ENCODE measurements at regions not wholly inside any gene's neighbourhood (a gene's known extent, or its start where the extent isn't known, plus 50 kb on each side); places are given as distances from the start of the nearest gene placed in this dataset.

DNA sequence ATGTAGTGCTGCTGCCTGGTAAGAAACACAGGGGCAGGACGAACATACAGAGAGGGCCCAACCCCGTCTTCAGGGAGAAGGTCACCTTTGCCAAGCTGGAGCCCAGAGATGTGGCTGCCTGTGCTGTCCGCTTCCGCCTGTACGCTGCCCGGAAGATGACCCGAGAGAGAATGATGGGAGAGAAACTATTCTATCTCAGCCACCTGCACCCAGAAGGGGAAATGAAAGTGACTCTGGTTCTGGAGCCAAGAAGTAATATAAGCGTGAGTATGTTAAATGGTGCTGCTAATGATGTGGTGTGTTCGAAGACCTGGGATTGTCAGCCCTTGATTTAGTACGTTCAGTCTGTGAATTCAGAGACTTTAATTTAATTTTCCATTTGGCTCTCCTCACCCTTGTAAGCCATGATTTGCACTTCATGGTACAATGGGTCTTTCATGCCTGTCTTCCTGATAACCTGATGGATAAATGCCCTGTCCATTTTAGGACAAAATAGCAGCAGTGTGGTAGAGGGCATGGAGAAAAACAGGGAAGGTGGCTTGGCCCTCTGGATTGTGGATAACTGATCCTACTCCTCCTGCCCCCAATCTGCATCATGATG lies 318.9 kb downstream of the SNAPC1 start:
- no peaks in the 10 kb centered on the region for H3K4me1 Mint-ChIP-seq (ENCODE audit: low read depth, unreplicated experiment)
- ChIA-PET CTCF (no interaction called here), POLR2A (no interaction called here)
- H3K36me3 Mint-ChIP-seq (ENCODE audit: insufficient read depth, unreplicated experiment), result no peaks in the 10 kb centered on the region
- BruUV-seq (replicated peaks), result no TSS peak
- Histone ChIP-seq H3K27me3 (replicated peaks; ENCODE audit: control insufficient read depth, insufficient read depth, low read length) (no peaks in the 10 kb centered on the region), H3K4me1 (no peaks in the 10 kb centered on the region), H3K9me3 (no peaks in the 10 kb centered on the region), H3K36me3 (ENCODE audit: control insufficient read depth, insufficient read depth, low read length) (no peaks in the 10 kb centered on the region), H3K4me3 (ENCODE audit: low read depth, low read length) (no peak overlapping the region)
- TF ChIP-seq, protein P1, sequence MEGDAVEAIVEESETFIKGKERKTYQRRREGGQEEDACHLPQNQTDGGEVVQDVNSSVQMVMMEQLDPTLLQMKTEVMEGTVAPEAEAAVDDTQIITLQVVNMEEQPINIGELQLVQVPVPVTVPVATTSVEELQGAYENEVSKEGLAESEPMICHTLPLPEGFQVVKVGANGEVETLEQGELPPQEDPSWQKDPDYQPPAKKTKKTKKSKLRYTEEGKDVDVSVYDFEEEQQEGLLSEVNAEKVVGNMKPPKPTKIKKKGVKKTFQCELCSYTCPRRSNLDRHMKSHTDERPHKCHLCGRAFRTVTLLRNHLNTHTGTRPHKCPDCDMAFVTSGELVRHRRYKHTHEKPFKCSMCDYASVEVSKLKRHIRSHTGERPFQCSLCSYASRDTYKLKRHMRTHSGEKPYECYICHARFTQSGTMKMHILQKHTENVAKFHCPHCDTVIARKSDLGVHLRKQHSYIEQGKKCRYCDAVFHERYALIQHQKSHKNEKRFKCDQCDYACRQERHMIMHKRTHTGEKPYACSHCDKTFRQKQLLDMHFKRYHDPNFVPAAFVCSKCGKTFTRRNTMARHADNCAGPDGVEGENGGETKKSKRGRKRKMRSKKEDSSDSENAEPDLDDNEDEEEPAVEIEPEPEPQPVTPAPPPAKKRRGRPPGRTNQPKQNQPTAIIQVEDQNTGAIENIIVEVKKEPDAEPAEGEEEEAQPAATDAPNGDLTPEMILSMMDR (IDR thresholded peaks at IDR 0.05; ENCODE audit: insufficient read depth in 1 of 2, low read depth in 1 of 2, low read length in 1 of 2, severe bottlenecking in 1 of 2, unreplicated experiment in 1 of 2), result no peak
- no peak overlapping the region for H3K4me3 Mint-ChIP-seq (ENCODE audit: unreplicated experiment)
- H3K27me3 Mint-ChIP-seq (ENCODE audit: insufficient read depth, unreplicated experiment), result peaks cover 2% of the 10 kb centered on the region
- H3K9me3 Mint-ChIP-seq (ENCODE audit: unreplicated experiment), result peaks cover 9% of the 10 kb centered on the region
- DNase-seq, result no peak
- intact Hi-C loops (cut with micrococcal nuclease; ENCODE audit: unreplicated experiment), result no loop called here
- H3K27ac Mint-ChIP-seq (ENCODE audit: unreplicated experiment), result no peak overlapping the region

DNA sequence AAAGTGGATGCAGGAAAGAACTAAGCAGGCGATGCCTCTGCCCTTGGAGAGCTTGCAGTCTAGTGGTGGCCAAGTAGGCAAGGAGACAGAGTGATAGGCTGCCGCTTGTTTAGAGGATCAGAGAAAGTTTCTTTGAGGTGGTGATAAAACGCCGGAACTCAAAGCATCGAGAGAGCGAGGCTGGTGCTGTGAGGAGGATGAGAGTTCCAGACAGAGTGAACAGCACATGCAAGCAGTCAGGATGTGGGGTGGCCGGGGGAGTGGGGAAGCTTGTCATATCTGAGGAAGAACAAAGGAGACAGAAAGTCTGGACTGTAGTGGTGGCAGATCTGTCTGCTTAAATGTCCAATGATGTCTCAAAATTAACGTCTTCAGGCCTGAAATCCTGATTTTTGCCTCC lies 319.7 kb downstream of the SNAPC1 start:
- H3K27me3 ChIP-seq (replicated peaks; ENCODE audit: control insufficient read depth, insufficient read depth, low read length), result no peaks in the 10 kb centered on the region
- Mint-ChIP-seq H3K36me3 (ENCODE audit: insufficient read depth, unreplicated experiment) (no peaks in the 10 kb centered on the region), H3K4me3 (ENCODE audit: unreplicated experiment) (no peak overlapping the region), H3K9me3 (ENCODE audit: unreplicated experiment) (peaks cover 9% of the 10 kb centered on the region), H3K27ac (ENCODE audit: unreplicated experiment) (no peak overlapping the region), H3K27me3 (ENCODE audit: insufficient read depth, unreplicated experiment) (peaks cover 4% of the 10 kb centered on the region), H3K4me1 (ENCODE audit: low read depth, unreplicated experiment) (no peaks in the 10 kb centered on the region)
- no peak overlapping the region for H3K4me3 ChIP-seq (ENCODE audit: low read depth, low read length)
- intact Hi-C loops (cut with micrococcal nuclease; ENCODE audit: unreplicated experiment), result no loop called here
- H3K4me1 ChIP-seq, result no peaks in the 10 kb centered on the region
- TF ChIP-seq, protein P1 (IDR thresholded peaks at IDR 0.05; ENCODE audit: insufficient read depth in 1 of 2, low read depth in 1 of 2, low read length in 1 of 2, severe bottlenecking in 1 of 2, unreplicated experiment in 1 of 2), result no peak
- POLR2A ChIA-PET, result no interaction called here
- no peaks in the 10 kb centered on the region for H3K9me3 ChIP-seq
- CTCF ChIA-PET, result no interaction called here
- no peak for DNase-seq
- BruUV-seq (replicated peaks), result no TSS peak
- no peaks in the 10 kb centered on the region for H3K36me3 ChIP-seq (ENCODE audit: control insufficient read depth, insufficient read depth, low read length)

DNA sequence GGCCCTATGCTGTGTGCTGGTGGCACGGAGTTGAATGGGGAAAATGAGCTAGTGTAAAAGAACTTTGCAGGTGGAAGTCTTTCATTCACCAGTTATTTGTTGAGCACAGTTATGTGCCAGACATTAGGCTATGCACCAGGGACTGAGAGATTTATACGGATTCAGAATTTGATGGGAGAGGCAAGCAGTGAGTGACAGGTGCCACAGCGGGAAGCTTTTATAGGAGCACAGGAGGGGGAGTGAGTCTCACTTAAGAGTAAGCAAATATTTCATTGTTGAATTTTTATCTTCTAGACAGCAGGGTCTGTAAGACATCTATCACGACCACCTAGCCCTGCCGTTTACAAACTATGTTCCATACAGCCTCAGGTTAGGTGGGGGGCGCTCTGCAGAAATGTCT lies 320.6 kb downstream of the SNAPC1 start:
- no peak overlapping the region for H3K4me3 ChIP-seq (ENCODE audit: low read depth, low read length)
- Mint-ChIP-seq H3K4me3 (ENCODE audit: unreplicated experiment) (no peak overlapping the region), H3K27me3 (ENCODE audit: insufficient read depth, unreplicated experiment) (peaks cover 5% of the 10 kb centered on the region), H3K4me1 (ENCODE audit: low read depth, unreplicated experiment) (no peaks in the 10 kb centered on the region), H3K27ac (ENCODE audit: unreplicated experiment) (no peak overlapping the region), H3K9me3 (ENCODE audit: unreplicated experiment) (peaks cover 9% of the 10 kb centered on the region), H3K36me3 (ENCODE audit: insufficient read depth, unreplicated experiment) (no peaks in the 10 kb centered on the region)
- no peaks in the 10 kb centered on the region for H3K4me1 ChIP-seq
- POLR2A ChIA-PET, result no interaction called here
- no peaks in the 10 kb centered on the region for H3K9me3 ChIP-seq
- no peak for DNase-seq
- CTCF ChIA-PET, result no interaction called here
- H3K36me3 ChIP-seq (ENCODE audit: control insufficient read depth, insufficient read depth, low read length), result no peaks in the 10 kb centered on the region
- TF ChIP-seq, protein P1 (IDR thresholded peaks at IDR 0.05; ENCODE audit: insufficient read depth in 1 of 2, low read depth in 1 of 2, low read length in 1 of 2, severe bottlenecking in 1 of 2, unreplicated experiment in 1 of 2), result no peak
- intact Hi-C loops (cut with micrococcal nuclease; ENCODE audit: unreplicated experiment), result no loop called here
- BruUV-seq (replicated peaks), result no TSS peak
- no peaks in the 10 kb centered on the region for H3K27me3 ChIP-seq (replicated peaks; ENCODE audit: control insufficient read depth, insufficient read depth, low read length)
